ENCODE measurements at regions not wholly inside any gene's neighbourhood (a gene's known extent, or its start where the extent isn't known, plus 50 kb on each side); places are given as distances from the start of the nearest gene placed in this dataset.

DNA sequence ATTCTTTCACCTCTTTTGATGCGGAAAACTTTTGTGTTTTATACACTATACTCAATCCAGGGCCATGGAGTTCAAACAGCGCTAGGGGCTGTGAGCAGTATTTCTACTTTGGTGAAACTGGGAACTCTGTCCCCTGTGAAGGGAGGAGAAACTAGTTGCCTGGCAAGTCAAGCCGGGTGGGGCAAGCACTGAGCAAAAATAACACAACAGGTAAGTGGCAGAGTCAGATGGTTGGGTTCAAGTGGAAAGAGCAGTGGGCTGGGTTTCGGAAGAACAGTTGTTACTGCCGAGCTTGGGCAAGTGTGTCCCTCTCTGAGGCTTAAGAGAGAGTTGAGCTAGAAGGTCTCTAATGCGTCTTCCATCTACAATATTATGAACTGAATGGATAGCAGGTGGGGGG is 59.7 kb upstream of the ROPN1 start:
- Histone ChIP-seq H3K27me3 (ENCODE audit: control insufficient read depth, insufficient read depth, low read length) (peaks cover 8% of the 10 kb centered on the region), H2AFZ (ENCODE audit: low read length) (no peak overlapping the region), H3K36me3 (ENCODE audit: control insufficient read depth, insufficient read depth, low read length) (no peaks in the 10 kb centered on the region), H3K4me1 (ENCODE audit: control insufficient read depth, extremely low read depth, insufficient read depth, low read length) (no peaks in the 10 kb centered on the region), H4K20me1 (ENCODE audit: control insufficient read depth, extremely low read depth, insufficient read depth, low read length) (no peaks in the 10 kb centered on the region), H3K9me3 (ENCODE audit: control insufficient read depth, insufficient read depth, low read depth, low read length) (no peaks in the 10 kb centered on the region), H3K27ac (ENCODE audit: insufficient read depth, low read length) (no peak overlapping the region), H3K4me2 (ENCODE audit: extremely low read depth, insufficient read depth, low read length) (no peak overlapping the region), H3K9ac (ENCODE audit: insufficient read depth, low read length) (no peak overlapping the region), H3K4me3 (replicated peaks in 1 of 4; ENCODE audit: control extremely low read depth in 1 of 4, insufficient read depth in 1 of 4, low read depth in 3 of 4, low read length in 4 of 4) (no peak overlapping the region), H3K79me2 (ENCODE audit: control insufficient read depth, insufficient read depth, low read length) (no peaks in the 10 kb centered on the region)
- DNase-seq (ENCODE audit: low read depth in 2 of 2), result no peak
- TF ChIP-seq CTCF (conservative IDR thresholded peaks at IDR 0.05 in 1 of 2, IDR thresholded peaks at IDR 0.05 in 1 of 2; ENCODE audit: low read depth in 1 of 2, low read length in 2 of 2), result no peak
- no peak for TF ChIP-seq EZH2 (IDR thresholded peaks at IDR 0.05; ENCODE audit: low read length, missing control alignments)

GRCh38 chr3:124053871-124054270 is 61.9 kb upstream of the ROPN1 start:
- Histone ChIP-seq H3K4me1 (ENCODE audit: control insufficient read depth, extremely low read depth, insufficient read depth, low read length) (no peaks in the 10 kb centered on the region), H3K27ac (ENCODE audit: insufficient read depth, low read length) (no peak overlapping the region), H3K36me3 (ENCODE audit: control insufficient read depth, insufficient read depth, low read length) (no peaks in the 10 kb centered on the region), H4K20me1 (ENCODE audit: control insufficient read depth, extremely low read depth, insufficient read depth, low read length) (no peaks in the 10 kb centered on the region), H2AFZ (ENCODE audit: low read length) (no peak overlapping the region), H3K9ac (ENCODE audit: insufficient read depth, low read length) (no peak overlapping the region), H3K9me3 (ENCODE audit: control insufficient read depth, insufficient read depth, low read depth, low read length) (no peaks in the 10 kb centered on the region), H3K4me3 (replicated peaks in 1 of 4; ENCODE audit: control extremely low read depth in 1 of 4, insufficient read depth in 1 of 4, low read depth in 3 of 4, low read length in 4 of 4) (no peak overlapping the region), H3K79me2 (ENCODE audit: control insufficient read depth, insufficient read depth, low read length) (no peaks in the 10 kb centered on the region), H3K27me3 (ENCODE audit: control insufficient read depth, insufficient read depth, low read length) (peaks cover 12% of the 10 kb centered on the region), H3K4me2 (ENCODE audit: extremely low read depth, insufficient read depth, low read length) (no peak overlapping the region)
- DNase-seq (ENCODE audit: low read depth in 2 of 2), result peak in 1 of 2 donors; percentile 23
- TF ChIP-seq EZH2 (IDR thresholded peaks at IDR 0.05; ENCODE audit: low read length, missing control alignments) (no peak), CTCF (conservative IDR thresholded peaks at IDR 0.05 in 1 of 2, IDR thresholded peaks at IDR 0.05 in 1 of 2; ENCODE audit: low read depth in 1 of 2, low read length in 2 of 2) (no peak)

GRCh38 chr3:124056846-124057245 is 64.9 kb upstream of the ROPN1 start:
- H3K27me3 ChIP-seq (ENCODE audit: control insufficient read depth, insufficient read depth, low read length), result peaks cover 7% of the 10 kb centered on the region
- no peak overlapping the region for H3K27ac ChIP-seq (ENCODE audit: insufficient read depth, low read length)
- H3K4me3 ChIP-seq (replicated peaks in 1 of 4; ENCODE audit: control extremely low read depth in 1 of 4, insufficient read depth in 1 of 4, low read depth in 3 of 4, low read length in 4 of 4), result no peak overlapping the region
- TF ChIP-seq EZH2 (IDR thresholded peaks at IDR 0.05; ENCODE audit: low read length, missing control alignments) (no peak), CTCF (conservative IDR thresholded peaks at IDR 0.05 in 1 of 2, IDR thresholded peaks at IDR 0.05 in 1 of 2; ENCODE audit: low read depth in 1 of 2, low read length in 2 of 2) (no peak)
- H3K9ac ChIP-seq (ENCODE audit: insufficient read depth, low read length), result no peak overlapping the region
- no peaks in the 10 kb centered on the region for H3K79me2 ChIP-seq (ENCODE audit: control insufficient read depth, insufficient read depth, low read length)
- no peak for DNase-seq (ENCODE audit: low read depth in 2 of 2)
- H4K20me1 ChIP-seq (ENCODE audit: control insufficient read depth, extremely low read depth, insufficient read depth, low read length), result no peaks in the 10 kb centered on the region
- H3K4me1 ChIP-seq (ENCODE audit: control insufficient read depth, extremely low read depth, insufficient read depth, low read length), result no peaks in the 10 kb centered on the region
- no peaks in the 10 kb centered on the region for H3K36me3 ChIP-seq (ENCODE audit: control insufficient read depth, insufficient read depth, low read length)
- H3K9me3 ChIP-seq (ENCODE audit: control insufficient read depth, insufficient read depth, low read depth, low read length), result no peaks in the 10 kb centered on the region
- no peak overlapping the region for H2AFZ ChIP-seq (ENCODE audit: low read length)
- no peak overlapping the region for H3K4me2 ChIP-seq (ENCODE audit: extremely low read depth, insufficient read depth, low read length)

Measured in fibroblast of lung (primary cell).